H4 (cell line): ENCODE measurements at regions not wholly inside any gene's neighbourhood (a gene's known extent, or its start where the extent isn't known, plus 50 kb on each side); places are given as distances from the start of the nearest gene placed in this dataset.
"Not testable (repeated sequence)": the region's sequence is repeated elsewhere in the genome, so short reads cannot be mapped to it uniquely, and the experiment has no call there.

Experiments used
- DNase-seq: peaks from one replicate; pipeline ENCODE4 v3.0.0-alpha.2; 2015; ENCODE audit warnings: low spot score

- no peak for DNase-seq
These were observed 132.4 kb downstream of the TSEN15 start for GRCh38 chr1:184183919-184184318.

- not testable (repeated sequence) for DNase-seq
These were observed 133.1 kb downstream of the TSEN15 start for GRCh38 chr1:184184614-184185013.

- no peak for DNase-seq
These were observed 133.8 kb downstream of the TSEN15 start for GRCh38 chr1:184185347-184185746.

- DNase-seq = no peak
These were observed 134.6 kb downstream of the TSEN15 start for GRCh38 chr1:184186167-184186566.

DNA sequence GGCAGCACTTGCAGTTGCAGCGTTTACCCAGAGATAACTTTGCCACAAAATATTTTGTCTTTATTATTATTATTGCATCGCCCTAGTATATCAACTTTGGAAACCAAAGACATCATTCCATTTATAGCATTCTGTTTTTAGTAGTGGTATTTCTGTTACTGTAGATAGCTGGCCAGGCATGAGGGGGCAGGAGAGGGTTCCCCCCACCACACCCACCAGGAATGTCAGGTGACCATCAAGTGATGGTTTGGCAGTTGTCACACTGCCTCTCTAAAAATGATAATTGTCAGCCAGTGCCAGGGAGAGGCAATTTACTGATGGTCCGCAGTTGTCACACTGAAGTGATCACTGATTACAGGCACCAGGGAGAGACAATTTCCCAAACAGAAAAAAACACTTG, 135.6 kb downstream of the TSEN15 start:
- DNase-seq = no peak

DNA sequence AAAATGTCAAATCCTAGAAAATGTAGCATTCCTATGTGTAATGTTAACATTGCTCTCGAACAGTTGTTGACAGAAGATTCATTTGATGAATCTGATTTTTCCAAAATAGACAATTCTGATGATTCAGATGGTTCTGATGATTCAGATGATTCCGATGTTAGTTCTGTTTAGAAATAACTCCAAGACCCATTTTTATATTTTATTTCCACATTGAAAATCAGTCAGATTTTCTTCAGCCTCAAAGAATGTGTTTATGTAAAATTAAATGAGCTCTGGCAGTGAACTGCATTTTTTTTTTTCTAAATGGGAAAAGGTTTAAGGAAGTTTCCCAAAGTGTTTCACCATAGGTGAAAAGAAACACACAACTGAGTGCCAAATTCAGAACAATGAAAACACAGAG, 136.5 kb downstream of the TSEN15 start:
- DNase-seq = no peak

- DNase-seq = no peak
These were observed 137.8 kb downstream of the TSEN15 start for GRCh38 chr1:184189361-184189760.

GRCh38 chr1:184190616-184191015, 139.1 kb downstream of the TSEN15 start:
- no peak for DNase-seq

GRCh38 chr1:184191181-184191621, 139.7 kb downstream of the TSEN15 start:
- DNase-seq = no peak

DNA sequence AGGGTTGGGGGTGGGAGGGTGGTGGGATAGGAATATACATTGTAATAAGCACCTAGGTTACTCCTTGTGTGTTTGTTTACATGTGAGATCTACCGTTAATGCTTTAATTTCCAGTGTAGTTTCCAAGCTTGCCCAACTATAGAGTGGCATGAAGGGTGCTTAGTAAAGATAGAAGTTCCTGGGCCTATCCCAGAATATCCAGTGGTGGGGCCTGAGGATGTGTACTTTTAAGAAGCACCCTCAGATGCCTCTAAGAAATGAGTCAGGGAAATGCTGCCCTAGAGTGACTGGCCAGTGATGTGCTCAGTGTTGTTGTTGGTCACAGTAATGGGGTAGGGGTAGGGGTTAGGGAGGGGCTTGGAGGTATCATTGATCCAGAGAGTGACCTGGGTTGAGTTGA, 141.3 kb downstream of the TSEN15 start:
- DNase-seq = no peak

DNA sequence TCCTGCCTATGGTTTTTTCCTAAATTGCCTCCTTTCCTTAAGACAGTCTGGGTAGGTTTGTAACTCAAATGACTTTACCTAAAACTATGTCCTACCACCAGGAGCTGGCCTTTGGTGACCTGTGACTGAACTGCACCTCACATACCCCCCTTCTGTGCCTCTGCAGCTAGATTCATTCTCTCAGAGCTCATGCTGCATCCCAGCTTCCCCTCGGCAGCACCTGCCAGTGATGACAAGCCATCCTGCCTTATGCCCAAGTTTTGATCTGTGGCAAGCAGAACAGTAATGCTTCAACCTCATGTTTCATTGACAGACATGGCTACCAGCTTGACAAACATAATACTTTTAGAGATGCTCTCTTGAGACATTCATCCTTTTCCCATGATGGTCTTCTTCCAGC, 141.9 kb downstream of the TSEN15 start:
- DNase-seq = no peak

- no peak for DNase-seq
These were observed 142.7 kb downstream of the TSEN15 start for GRCh38 chr1:184194236-184194635.

DNA sequence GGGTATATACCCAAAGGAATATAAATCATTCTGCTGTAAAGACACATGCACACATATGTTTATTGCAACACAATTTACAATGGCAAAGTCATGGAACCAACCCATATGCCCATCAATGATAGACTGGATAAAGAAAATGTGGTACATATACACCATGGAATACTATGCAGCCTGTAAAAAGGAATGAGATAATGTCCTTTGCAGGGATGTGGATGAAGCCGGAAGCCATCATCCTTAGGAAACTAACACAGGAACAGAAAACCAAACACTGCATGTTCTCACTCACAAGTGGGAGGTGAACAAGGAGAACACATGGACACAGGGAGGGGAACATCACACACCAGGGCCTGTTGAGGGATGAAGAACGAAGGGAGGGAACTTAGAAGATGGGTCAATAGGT, 144.2 kb downstream of the TSEN15 start:
- DNase-seq = not testable (repeated sequence)

- no peak for DNase-seq
These were observed 146.3 kb downstream of the TSEN15 start for GRCh38 chr1:184197831-184198230.

GRCh38 chr1:184199036-184199435, 147.5 kb downstream of the TSEN15 start:
- no peak for DNase-seq

GRCh38 chr1:184199438-184200085, 148.0 kb downstream of the TSEN15 start:
- no peak for DNase-seq

- DNase-seq = no peak
These were observed 157.1 kb downstream of the TSEN15 start for GRCh38 chr1:184208622-184209021.

- DNase-seq = peak; percentile 11
These were observed 158.5 kb downstream of the TSEN15 start for GRCh38 chr1:184210031-184210430.

DNA sequence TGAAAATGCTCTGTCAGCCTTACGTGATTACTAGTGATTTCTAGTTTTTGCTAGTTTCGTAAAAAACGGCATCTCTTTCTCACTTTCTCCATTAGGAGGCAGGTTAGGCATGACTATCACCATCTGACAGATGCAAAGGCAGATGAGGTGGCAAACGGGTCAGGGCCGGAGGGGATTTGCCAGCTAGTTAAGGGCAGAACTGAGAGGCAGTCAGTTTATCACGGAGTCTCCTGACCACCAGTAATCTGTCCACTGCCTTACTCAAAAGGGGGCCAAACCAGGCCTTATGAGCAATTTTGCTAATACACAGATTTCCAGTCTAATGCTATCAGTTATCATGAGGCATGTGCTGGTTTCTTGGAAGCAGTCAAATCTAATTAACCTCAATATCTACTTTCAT, 159.3 kb downstream of the TSEN15 start:
- DNase-seq = no peak

DNA sequence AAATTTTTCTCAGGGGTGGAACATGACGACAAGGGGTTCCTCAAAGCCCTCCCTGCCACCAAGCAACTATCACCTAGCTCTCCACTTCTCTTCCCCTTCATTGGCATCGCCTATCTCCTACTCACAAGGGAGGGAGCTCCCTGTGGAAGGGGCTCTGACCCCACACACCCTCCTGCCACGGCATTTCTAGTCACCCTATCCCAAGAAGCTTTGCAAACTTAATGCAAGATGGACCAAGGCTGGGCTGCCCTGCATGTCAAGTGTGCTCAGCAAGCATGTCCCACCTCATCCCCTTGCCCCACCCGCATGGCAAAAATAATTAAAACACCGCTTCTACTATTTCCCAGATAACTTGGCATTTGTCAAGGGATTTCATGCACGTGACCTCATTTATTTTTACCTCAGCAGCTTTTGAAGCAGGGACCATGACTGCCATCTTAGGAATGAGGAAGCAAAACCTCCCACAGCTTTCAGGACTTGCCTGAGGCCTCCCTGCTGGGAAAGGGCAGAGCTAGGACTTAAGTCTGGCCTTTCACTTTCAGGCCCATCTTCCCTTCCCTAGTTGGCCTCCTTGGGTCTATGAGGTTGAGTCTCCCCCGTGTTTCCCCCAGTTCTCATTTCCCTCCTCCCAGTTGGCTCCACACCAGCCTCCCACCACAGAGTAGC, 161.3 kb downstream of the TSEN15 start:
- DNase-seq = peak; percentile 68

DNA sequence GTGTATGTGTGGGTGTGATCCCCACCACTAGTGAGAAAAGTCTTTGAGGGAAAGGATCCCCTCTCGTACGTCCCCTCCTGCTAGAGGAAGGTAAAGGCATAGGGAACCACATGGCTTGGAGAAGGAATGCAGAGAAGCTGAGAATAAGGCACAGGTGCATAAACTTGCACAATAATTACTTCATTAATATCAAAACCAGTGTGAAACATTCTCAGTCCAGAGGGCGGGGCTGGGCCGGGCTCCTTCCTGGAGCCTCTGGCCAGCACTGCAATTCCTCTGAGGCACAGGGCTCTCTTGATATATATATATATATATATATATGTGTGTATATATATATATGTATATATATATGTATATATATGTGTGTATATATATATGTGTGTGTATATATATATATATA, 162.6 kb downstream of the TSEN15 start:
- no peak for DNase-seq

- no peak for DNase-seq
These were observed 163.9 kb downstream of the TSEN15 start for GRCh38 chr1:184215274-184215925.

DNA sequence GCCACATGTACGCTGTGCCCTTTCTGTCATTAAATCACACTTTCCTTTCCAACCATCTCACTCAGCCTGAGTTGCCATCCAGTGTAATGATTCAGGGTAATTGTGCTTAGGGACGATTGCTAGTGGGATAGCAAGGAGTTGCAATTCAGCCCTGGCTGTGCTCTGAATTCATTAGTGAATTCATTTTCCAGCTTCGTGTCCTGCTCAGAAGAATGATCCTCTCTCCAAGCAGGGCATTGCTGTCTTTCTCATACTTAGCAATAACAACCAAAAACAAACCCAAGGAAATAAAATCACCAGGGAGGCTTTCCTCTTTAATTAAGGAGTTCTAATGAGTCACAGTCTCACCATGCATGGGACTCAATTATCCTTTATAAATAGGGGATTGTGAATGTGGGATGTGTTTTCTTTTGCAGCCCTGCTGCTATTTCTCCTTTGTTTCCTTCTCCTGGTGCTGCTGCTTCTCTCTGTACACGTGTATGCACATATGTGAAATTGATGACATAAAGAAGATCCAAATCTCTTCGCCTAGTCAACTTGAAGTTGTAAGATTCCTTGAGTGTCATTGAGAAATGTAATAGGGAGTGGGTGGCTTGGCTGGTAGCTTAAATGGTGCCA, 167.0 kb downstream of the TSEN15 start:
- no peak for DNase-seq
